ENCODE measurements at regions not wholly inside any gene's neighbourhood (a gene's known extent, or its start where the extent isn't known, plus 50 kb on each side); places are given as distances from the start of the nearest gene placed in this dataset.

DNA sequence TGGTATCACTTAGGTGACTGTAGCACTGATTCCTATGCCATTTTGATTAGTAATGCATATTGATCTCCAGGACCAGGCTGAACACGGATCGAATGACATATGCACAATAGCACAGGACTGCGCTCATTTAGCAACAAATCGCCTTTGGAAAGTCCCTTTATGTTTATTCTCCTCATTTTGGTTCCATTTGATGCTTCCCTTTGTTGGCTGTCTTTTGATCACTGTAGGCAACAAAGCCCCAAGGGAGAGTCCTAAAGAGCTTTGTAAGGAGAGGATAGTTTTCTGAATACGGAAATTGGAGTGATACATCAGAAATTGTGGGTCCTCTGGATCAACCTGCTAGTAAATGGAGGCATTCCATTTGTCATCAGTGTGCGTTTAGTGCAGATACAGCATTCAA, 1111.4 kb downstream of the SORCS1 start (continued):
- TF ChIP-seq, protein P1, sequence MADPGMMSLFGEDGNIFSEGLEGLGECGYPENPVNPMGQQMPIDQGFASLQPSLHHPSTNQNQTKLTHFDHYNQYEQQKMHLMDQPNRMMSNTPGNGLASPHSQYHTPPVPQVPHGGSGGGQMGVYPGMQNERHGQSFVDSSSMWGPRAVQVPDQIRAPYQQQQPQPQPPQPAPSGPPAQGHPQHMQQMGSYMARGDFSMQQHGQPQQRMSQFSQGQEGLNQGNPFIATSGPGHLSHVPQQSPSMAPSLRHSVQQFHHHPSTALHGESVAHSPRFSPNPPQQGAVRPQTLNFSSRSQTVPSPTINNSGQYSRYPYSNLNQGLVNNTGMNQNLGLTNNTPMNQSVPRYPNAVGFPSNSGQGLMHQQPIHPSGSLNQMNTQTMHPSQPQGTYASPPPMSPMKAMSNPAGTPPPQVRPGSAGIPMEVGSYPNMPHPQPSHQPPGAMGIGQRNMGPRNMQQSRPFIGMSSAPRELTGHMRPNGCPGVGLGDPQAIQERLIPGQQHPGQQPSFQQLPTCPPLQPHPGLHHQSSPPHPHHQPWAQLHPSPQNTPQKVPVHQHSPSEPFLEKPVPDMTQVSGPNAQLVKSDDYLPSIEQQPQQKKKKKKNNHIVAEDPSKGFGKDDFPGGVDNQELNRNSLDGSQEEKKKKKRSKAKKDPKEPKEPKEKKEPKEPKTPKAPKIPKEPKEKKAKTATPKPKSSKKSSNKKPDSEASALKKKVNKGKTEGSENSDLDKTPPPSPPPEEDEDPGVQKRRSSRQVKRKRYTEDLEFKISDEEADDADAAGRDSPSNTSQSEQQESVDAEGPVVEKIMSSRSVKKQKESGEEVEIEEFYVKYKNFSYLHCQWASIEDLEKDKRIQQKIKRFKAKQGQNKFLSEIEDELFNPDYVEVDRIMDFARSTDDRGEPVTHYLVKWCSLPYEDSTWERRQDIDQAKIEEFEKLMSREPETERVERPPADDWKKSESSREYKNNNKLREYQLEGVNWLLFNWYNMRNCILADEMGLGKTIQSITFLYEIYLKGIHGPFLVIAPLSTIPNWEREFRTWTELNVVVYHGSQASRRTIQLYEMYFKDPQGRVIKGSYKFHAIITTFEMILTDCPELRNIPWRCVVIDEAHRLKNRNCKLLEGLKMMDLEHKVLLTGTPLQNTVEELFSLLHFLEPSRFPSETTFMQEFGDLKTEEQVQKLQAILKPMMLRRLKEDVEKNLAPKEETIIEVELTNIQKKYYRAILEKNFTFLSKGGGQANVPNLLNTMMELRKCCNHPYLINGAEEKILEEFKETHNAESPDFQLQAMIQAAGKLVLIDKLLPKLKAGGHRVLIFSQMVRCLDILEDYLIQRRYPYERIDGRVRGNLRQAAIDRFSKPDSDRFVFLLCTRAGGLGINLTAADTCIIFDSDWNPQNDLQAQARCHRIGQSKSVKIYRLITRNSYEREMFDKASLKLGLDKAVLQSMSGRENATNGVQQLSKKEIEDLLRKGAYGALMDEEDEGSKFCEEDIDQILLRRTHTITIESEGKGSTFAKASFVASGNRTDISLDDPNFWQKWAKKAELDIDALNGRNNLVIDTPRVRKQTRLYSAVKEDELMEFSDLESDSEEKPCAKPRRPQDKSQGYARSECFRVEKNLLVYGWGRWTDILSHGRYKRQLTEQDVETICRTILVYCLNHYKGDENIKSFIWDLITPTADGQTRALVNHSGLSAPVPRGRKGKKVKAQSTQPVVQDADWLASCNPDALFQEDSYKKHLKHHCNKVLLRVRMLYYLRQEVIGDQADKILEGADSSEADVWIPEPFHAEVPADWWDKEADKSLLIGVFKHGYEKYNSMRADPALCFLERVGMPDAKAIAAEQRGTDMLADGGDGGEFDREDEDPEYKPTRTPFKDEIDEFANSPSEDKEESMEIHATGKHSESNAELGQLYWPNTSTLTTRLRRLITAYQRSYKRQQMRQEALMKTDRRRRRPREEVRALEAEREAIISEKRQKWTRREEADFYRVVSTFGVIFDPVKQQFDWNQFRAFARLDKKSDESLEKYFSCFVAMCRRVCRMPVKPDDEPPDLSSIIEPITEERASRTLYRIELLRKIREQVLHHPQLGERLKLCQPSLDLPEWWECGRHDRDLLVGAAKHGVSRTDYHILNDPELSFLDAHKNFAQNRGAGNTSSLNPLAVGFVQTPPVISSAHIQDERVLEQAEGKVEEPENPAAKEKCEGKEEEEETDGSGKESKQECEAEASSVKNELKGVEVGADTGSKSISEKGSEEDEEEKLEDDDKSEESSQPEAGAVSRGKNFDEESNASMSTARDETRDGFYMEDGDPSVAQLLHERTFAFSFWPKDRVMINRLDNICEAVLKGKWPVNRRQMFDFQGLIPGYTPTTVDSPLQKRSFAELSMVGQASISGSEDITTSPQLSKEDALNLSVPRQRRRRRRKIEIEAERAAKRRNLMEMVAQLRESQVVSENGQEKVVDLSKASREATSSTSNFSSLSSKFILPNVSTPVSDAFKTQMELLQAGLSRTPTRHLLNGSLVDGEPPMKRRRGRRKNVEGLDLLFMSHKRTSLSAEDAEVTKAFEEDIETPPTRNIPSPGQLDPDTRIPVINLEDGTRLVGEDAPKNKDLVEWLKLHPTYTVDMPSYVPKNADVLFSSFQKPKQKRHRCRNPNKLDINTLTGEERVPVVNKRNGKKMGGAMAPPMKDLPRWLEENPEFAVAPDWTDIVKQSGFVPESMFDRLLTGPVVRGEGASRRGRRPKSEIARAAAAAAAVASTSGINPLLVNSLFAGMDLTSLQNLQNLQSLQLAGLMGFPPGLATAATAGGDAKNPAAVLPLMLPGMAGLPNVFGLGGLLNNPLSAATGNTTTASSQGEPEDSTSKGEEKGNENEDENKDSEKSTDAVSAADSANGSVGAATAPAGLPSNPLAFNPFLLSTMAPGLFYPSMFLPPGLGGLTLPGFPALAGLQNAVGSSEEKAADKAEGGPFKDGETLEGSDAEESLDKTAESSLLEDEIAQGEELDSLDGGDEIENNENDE (IDR thresholded peaks at IDR 0.05; ENCODE audit: insufficient replicate concordance, low read length): no peak
- no peak for TF ChIP-seq KDM1A (IDR thresholded peaks at IDR 0.05; ENCODE audit: borderline replicate concordance, low read length)
- TF ChIP-seq NRF1 (IDR thresholded peaks at IDR 0.05; ENCODE audit: low read depth, low read length): no peak
- no peak for TF ChIP-seq BRCA1 (IDR thresholded peaks at IDR 0.05; ENCODE audit: low read depth, low read length)
- no peak for TF ChIP-seq CBX5 (IDR thresholded peaks at IDR 0.05; ENCODE audit: low read depth, low read length)
- TF ChIP-seq KDM5A (IDR thresholded peaks at IDR 0.05; ENCODE audit: low read length): no peak
- no peak for TF ChIP-seq RAD21 (IDR thresholded peaks at IDR 0.05 in 1 of 2, conservative IDR thresholded peaks at IDR 0.05 in 1 of 2; ENCODE audit: low read depth in 2 of 2, low read length in 2 of 2)
- no peak for TF ChIP-seq HDAC2 (IDR thresholded peaks at IDR 0.05; ENCODE audit: borderline replicate concordance in 1 of 2, low read depth in 2 of 2, low read length in 2 of 2)
- no peak for TF ChIP-seq SIN3A (conservative IDR thresholded peaks at IDR 0.05 in 1 of 2, IDR thresholded peaks at IDR 0.05 in 1 of 2; ENCODE audit: low read depth in 1 of 2, low read length in 2 of 2)
- TF ChIP-seq CHD2 (IDR thresholded peaks at IDR 0.05; ENCODE audit: low read length): no peak
